GM19324 (cell line): ENCODE measurements at regions not wholly inside any gene's neighbourhood (a gene's known extent, or its start where the extent isn't known, plus 50 kb on each side); places are given as distances from the start of the nearest gene placed in this dataset.

ENCODE experiments used
- ATAC-seq: cut with Tn5 transposase; IDR thresholded peaks from one replicate; pipeline ENCODE4 v1.9.1; 2021; ENCODE audit warnings: mild to moderate bottlenecking, moderate library complexity; ENCODE audit not compliant: unreplicated experiment, low FRiP score

GRCh38 chr3:59451800-59452746, 402.2 kb upstream of the CFAP20DC start:
- no peak for ATAC-seq

GRCh38 chr3:59450946-59451763, 401.3 kb upstream of the CFAP20DC start:
- ATAC-seq: peak; percentile 93

GRCh38 chr3:59450437-59450836, 400.6 kb upstream of the CFAP20DC start:
- no peak for ATAC-seq

GRCh38 chr3:59446775-59447465, 397.1 kb upstream of the CFAP20DC start:
- no peak for ATAC-seq

GRCh38 chr3:59444676-59445075, 394.9 kb upstream of the CFAP20DC start:
- no peak for ATAC-seq

- no peak for ATAC-seq
Measured at GRCh38 chr3:59444294-59444671, 394.5 kb upstream of the CFAP20DC start.

GRCh38 chr3:59443618-59444293, 393.9 kb upstream of the CFAP20DC start:
- ATAC-seq: no peak

GRCh38 chr3:59442046-59442445, 392.2 kb upstream of the CFAP20DC start:
- ATAC-seq: no peak

- ATAC-seq: no peak
Measured at GRCh38 chr3:59440285-59441028, 390.6 kb upstream of the CFAP20DC start.

- no peak for ATAC-seq
Measured at GRCh38 chr3:59438492-59438891, 388.7 kb upstream of the CFAP20DC start.

GRCh38 chr3:59436164-59436958, 386.5 kb upstream of the CFAP20DC start:
- no peak for ATAC-seq

- no peak for ATAC-seq
Measured at GRCh38 chr3:59433546-59433945, 383.7 kb upstream of the CFAP20DC start.

- no peak for ATAC-seq
Measured at GRCh38 chr3:59432665-59433064, 382.8 kb upstream of the CFAP20DC start.

GRCh38 chr3:59430341-59430740, 380.5 kb upstream of the CFAP20DC start:
- no peak for ATAC-seq

- ATAC-seq: no peak
Measured at GRCh38 chr3:59429198-59429597, 379.4 kb upstream of the CFAP20DC start.

GRCh38 chr3:59426821-59427565, 377.2 kb upstream of the CFAP20DC start:
- no peak for ATAC-seq

GRCh38 chr3:59425942-59426341, 376.1 kb upstream of the CFAP20DC start:
- ATAC-seq: no peak

GRCh38 chr3:59425371-59425770, 375.5 kb upstream of the CFAP20DC start:
- ATAC-seq: no peak
